H1 (cell line): ENCODE measurements at regions not wholly inside any gene's neighbourhood (a gene's known extent, or its start where the extent isn't known, plus 50 kb on each side); places are given as distances from the start of the nearest gene placed in this dataset.

Experiments
- CEBPB ChIP-seq: IDR thresholded peaks from 2 replicates; pipeline ENCODE4 v1.6.1; 2012; ENCODE audit warnings: low read depth, low read length
- TF ChIP-seq, protein P1 (sequence below): fragments of 300-600 bp; sonication (generic); IDR thresholded peaks from 2 replicates; pipeline ENCODE4 v1.7.1; 2012; ENCODE audit warnings: low read length, moderate library complexity, mild to moderate bottlenecking, inconsistent platforms; ENCODE audit not compliant: insufficient replicate concordance

DNA sequence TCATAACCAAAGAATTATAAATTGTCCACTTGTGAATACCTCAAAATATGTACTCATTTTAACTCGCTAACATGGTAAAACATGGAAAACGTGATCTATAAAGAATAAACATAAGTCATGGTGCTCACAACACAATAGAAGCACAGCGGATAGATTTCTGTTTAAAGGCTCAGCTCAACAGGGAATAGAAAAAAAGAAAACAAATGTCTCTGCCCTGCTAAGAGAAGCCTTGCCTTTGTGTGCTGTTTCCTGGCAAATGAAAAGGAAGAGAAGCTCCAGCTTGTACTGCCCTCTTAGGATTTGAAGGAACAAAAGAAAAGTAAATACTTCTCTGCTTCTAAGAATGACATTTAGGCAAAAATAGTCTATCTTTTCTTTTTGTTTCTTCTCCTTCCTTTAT lies 121.0 kb upstream of the KRR1 start (continued):
- TF ChIP-seq, protein P1, sequence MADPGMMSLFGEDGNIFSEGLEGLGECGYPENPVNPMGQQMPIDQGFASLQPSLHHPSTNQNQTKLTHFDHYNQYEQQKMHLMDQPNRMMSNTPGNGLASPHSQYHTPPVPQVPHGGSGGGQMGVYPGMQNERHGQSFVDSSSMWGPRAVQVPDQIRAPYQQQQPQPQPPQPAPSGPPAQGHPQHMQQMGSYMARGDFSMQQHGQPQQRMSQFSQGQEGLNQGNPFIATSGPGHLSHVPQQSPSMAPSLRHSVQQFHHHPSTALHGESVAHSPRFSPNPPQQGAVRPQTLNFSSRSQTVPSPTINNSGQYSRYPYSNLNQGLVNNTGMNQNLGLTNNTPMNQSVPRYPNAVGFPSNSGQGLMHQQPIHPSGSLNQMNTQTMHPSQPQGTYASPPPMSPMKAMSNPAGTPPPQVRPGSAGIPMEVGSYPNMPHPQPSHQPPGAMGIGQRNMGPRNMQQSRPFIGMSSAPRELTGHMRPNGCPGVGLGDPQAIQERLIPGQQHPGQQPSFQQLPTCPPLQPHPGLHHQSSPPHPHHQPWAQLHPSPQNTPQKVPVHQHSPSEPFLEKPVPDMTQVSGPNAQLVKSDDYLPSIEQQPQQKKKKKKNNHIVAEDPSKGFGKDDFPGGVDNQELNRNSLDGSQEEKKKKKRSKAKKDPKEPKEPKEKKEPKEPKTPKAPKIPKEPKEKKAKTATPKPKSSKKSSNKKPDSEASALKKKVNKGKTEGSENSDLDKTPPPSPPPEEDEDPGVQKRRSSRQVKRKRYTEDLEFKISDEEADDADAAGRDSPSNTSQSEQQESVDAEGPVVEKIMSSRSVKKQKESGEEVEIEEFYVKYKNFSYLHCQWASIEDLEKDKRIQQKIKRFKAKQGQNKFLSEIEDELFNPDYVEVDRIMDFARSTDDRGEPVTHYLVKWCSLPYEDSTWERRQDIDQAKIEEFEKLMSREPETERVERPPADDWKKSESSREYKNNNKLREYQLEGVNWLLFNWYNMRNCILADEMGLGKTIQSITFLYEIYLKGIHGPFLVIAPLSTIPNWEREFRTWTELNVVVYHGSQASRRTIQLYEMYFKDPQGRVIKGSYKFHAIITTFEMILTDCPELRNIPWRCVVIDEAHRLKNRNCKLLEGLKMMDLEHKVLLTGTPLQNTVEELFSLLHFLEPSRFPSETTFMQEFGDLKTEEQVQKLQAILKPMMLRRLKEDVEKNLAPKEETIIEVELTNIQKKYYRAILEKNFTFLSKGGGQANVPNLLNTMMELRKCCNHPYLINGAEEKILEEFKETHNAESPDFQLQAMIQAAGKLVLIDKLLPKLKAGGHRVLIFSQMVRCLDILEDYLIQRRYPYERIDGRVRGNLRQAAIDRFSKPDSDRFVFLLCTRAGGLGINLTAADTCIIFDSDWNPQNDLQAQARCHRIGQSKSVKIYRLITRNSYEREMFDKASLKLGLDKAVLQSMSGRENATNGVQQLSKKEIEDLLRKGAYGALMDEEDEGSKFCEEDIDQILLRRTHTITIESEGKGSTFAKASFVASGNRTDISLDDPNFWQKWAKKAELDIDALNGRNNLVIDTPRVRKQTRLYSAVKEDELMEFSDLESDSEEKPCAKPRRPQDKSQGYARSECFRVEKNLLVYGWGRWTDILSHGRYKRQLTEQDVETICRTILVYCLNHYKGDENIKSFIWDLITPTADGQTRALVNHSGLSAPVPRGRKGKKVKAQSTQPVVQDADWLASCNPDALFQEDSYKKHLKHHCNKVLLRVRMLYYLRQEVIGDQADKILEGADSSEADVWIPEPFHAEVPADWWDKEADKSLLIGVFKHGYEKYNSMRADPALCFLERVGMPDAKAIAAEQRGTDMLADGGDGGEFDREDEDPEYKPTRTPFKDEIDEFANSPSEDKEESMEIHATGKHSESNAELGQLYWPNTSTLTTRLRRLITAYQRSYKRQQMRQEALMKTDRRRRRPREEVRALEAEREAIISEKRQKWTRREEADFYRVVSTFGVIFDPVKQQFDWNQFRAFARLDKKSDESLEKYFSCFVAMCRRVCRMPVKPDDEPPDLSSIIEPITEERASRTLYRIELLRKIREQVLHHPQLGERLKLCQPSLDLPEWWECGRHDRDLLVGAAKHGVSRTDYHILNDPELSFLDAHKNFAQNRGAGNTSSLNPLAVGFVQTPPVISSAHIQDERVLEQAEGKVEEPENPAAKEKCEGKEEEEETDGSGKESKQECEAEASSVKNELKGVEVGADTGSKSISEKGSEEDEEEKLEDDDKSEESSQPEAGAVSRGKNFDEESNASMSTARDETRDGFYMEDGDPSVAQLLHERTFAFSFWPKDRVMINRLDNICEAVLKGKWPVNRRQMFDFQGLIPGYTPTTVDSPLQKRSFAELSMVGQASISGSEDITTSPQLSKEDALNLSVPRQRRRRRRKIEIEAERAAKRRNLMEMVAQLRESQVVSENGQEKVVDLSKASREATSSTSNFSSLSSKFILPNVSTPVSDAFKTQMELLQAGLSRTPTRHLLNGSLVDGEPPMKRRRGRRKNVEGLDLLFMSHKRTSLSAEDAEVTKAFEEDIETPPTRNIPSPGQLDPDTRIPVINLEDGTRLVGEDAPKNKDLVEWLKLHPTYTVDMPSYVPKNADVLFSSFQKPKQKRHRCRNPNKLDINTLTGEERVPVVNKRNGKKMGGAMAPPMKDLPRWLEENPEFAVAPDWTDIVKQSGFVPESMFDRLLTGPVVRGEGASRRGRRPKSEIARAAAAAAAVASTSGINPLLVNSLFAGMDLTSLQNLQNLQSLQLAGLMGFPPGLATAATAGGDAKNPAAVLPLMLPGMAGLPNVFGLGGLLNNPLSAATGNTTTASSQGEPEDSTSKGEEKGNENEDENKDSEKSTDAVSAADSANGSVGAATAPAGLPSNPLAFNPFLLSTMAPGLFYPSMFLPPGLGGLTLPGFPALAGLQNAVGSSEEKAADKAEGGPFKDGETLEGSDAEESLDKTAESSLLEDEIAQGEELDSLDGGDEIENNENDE: peak; percentile 64
- TF ChIP-seq CEBPB: no peak
- TF ChIP-seq, all 59 proteins: peak for 1
